IPS-20b (cell line): ENCODE measurements at regions not wholly inside any gene's neighbourhood (a gene's known extent, or its start where the extent isn't known, plus 50 kb on each side); places are given as distances from the start of the nearest gene placed in this dataset.

Source experiments
- H3K27ac ChIP-seq: one replicate; pipeline ENCODE4 v1.5.1; 2013; ENCODE audit warnings: low read length
- H3K27me3 ChIP-seq: 2 replicates; pipeline ENCODE4 v1.6.1; 2013; ENCODE audit warnings: mild to moderate bottlenecking, low read length, inconsistent platforms; ENCODE audit not compliant: insufficient read depth
- H3K36me3 ChIP-seq: 2 replicates; pipeline ENCODE4 v1.6.1; 2013; ENCODE audit warnings: low read depth, mild to moderate bottlenecking, inconsistent platforms, low read length, moderate library complexity; ENCODE audit not compliant: insufficient read depth
- H3K4me1 ChIP-seq: 2 replicates; pipeline ENCODE4 v1.6.1; 2013; ENCODE audit warnings: mild to moderate bottlenecking, control low read depth, inconsistent platforms, low read length, moderate library complexity; ENCODE audit not compliant: insufficient read depth
- H3K4me3 ChIP-seq: 2 replicates; pipeline ENCODE4 v1.5.1; 2013; ENCODE audit warnings: mild to moderate bottlenecking, low read length, inconsistent platforms
- H3K9ac ChIP-seq: 2 replicates; pipeline ENCODE4 v1.6.1; 2013; ENCODE audit warnings: low read depth, mild to moderate bottlenecking, inconsistent platforms, low read length, moderate library complexity
- H3K9me3 ChIP-seq: 2 replicates; pipeline ENCODE4 v1.6.1; 2013; ENCODE audit warnings: mild to moderate bottlenecking, low read depth, low read length, inconsistent platforms; ENCODE audit not compliant: insufficient read depth

GRCh38 chr12:58249610-58250009 lies 308.2 kb downstream of the ATP23 start:
- H3K4me1 ChIP-seq = no peaks in the 10 kb centered on the region
- H3K27ac ChIP-seq = no peak overlapping the region
- no peaks in the 10 kb centered on the region for H3K27me3 ChIP-seq
- H3K4me3 ChIP-seq = no peak overlapping the region
- H3K9ac ChIP-seq = no peak overlapping the region
- H3K36me3 ChIP-seq = no peaks in the 10 kb centered on the region
- H3K9me3 ChIP-seq = no peaks in the 10 kb centered on the region

GRCh38 chr12:58250077-58250476 lies 308.7 kb downstream of the ATP23 start:
- Histone ChIP-seq H3K27me3 (no peaks in the 10 kb centered on the region), H3K9me3 (no peaks in the 10 kb centered on the region), H3K4me1 (no peaks in the 10 kb centered on the region), H3K27ac (no peak overlapping the region), H3K36me3 (no peaks in the 10 kb centered on the region), H3K4me3 (no peak overlapping the region), H3K9ac (no peak overlapping the region)

- no peaks in the 10 kb centered on the region for H3K4me1 ChIP-seq
- no peak overlapping the region for H3K9ac ChIP-seq
- no peak overlapping the region for H3K27ac ChIP-seq
- H3K27me3 ChIP-seq = no peaks in the 10 kb centered on the region
- H3K36me3 ChIP-seq = no peaks in the 10 kb centered on the region
- H3K4me3 ChIP-seq = no peak overlapping the region
- no peaks in the 10 kb centered on the region for H3K9me3 ChIP-seq
These were observed 311.5 kb downstream of the ATP23 start for GRCh38 chr12:58252914-58253313.

DNA sequence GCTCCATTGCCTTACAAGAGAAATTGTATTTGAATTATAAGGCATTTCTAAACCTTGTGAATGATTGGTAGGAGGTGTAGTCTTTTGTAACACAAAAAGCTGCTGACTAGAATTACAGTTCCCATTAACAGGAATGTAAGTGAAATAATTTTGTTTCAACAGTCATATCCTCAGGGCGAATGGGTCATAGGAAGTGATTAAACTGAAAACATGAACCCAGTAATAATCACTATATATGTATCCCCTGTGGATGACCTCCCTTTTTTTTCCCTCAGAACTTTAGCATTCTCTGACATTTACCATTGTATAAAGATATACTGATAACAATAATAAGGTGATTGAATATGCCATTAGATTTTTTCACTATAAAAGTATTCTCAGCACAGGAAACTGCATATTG lies 312.3 kb downstream of the ATP23 start:
- no peak overlapping the region for H3K9ac ChIP-seq

GRCh38 chr12:58254463-58255100 lies 313.2 kb downstream of the ATP23 start:
- Histone ChIP-seq H3K36me3 (no peaks in the 10 kb centered on the region), H3K27me3 (no peaks in the 10 kb centered on the region), H3K27ac (no peak overlapping the region)

More for the DNA sequence above, 312.3 kb downstream of the ATP23 start:
- Histone ChIP-seq H3K4me3 (no peak overlapping the region), H3K9me3 (no peaks in the 10 kb centered on the region), H3K27ac (no peak overlapping the region), H3K4me1 (no peaks in the 10 kb centered on the region), H3K36me3 (no peaks in the 10 kb centered on the region), H3K27me3 (no peaks in the 10 kb centered on the region)

GRCh38 chr12:58262796-58263195 lies 321.4 kb downstream of the ATP23 start:
- Histone ChIP-seq H3K36me3 (no peaks in the 10 kb centered on the region), H3K9me3 (no peaks in the 10 kb centered on the region)

More at GRCh38 chr12:58254463-58255100, 313.2 kb downstream of the ATP23 start:
- H3K9me3 ChIP-seq = no peaks in the 10 kb centered on the region
- no peak overlapping the region for H3K4me3 ChIP-seq
- H3K9ac ChIP-seq = no peak overlapping the region
- no peaks in the 10 kb centered on the region for H3K4me1 ChIP-seq

GRCh38 chr12:58263816-58264215 lies 322.4 kb downstream of the ATP23 start:
- Histone ChIP-seq H3K27ac (no peak overlapping the region), H3K9ac (no peak overlapping the region), H3K36me3 (no peaks in the 10 kb centered on the region), H3K9me3 (no peaks in the 10 kb centered on the region), H3K4me1 (no peaks in the 10 kb centered on the region), H3K4me3 (no peak overlapping the region), H3K27me3 (no peaks in the 10 kb centered on the region)

More at GRCh38 chr12:58262796-58263195, 321.4 kb downstream of the ATP23 start:
- Histone ChIP-seq H3K27me3 (no peaks in the 10 kb centered on the region), H3K27ac (no peak overlapping the region), H3K4me3 (no peak overlapping the region), H3K9ac (no peak overlapping the region), H3K4me1 (no peaks in the 10 kb centered on the region)

DNA sequence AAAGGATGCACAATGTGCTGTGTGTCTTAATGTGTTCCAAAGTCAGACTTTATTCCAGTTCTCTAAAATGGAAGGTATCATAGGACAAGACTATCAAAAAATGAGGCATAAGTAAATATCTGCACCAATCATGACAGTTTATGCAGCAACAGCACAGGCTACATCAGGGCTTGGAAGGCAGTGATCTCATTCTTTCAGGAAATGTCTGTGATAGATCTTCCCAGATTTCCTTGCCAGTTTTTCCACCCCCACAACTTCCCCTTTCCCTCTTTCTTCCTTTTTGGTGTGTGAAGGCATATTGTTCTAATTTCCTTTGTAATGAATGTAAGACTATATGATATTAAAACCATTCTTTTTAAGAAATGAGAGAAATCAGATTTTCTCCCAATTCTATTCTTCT lies 326.7 kb downstream of the ATP23 start:
- Histone ChIP-seq H3K4me1 (no peaks in the 10 kb centered on the region), H3K27ac (no peak overlapping the region), H3K36me3 (no peaks in the 10 kb centered on the region), H3K9me3 (no peaks in the 10 kb centered on the region), H3K4me3 (no peak overlapping the region), H3K9ac (no peak overlapping the region), H3K27me3 (no peaks in the 10 kb centered on the region)

DNA sequence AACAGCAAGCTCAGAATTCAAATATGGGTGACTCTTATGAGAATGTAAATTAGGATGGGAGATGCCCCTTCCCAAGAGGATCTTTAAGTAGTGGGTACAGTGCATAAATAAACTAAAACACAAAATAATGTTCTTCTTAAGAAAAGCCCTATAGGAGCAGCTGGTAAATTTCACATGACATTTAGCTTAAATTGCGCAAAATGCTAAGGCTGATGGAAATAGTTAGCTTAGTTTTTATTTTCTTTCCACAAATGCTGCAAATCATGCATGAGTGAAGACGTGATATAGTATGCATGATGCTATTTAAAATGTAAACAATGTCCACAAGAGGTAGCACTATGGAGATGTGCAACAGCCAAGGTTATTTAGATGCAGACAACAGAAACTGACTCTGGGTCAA lies 328.1 kb downstream of the ATP23 start:
- Histone ChIP-seq H3K9ac (no peak overlapping the region), H3K27ac (no peak overlapping the region), H3K36me3 (no peaks in the 10 kb centered on the region), H3K9me3 (no peaks in the 10 kb centered on the region), H3K4me1 (no peaks in the 10 kb centered on the region), H3K27me3 (no peaks in the 10 kb centered on the region), H3K4me3 (no peak overlapping the region)

DNA sequence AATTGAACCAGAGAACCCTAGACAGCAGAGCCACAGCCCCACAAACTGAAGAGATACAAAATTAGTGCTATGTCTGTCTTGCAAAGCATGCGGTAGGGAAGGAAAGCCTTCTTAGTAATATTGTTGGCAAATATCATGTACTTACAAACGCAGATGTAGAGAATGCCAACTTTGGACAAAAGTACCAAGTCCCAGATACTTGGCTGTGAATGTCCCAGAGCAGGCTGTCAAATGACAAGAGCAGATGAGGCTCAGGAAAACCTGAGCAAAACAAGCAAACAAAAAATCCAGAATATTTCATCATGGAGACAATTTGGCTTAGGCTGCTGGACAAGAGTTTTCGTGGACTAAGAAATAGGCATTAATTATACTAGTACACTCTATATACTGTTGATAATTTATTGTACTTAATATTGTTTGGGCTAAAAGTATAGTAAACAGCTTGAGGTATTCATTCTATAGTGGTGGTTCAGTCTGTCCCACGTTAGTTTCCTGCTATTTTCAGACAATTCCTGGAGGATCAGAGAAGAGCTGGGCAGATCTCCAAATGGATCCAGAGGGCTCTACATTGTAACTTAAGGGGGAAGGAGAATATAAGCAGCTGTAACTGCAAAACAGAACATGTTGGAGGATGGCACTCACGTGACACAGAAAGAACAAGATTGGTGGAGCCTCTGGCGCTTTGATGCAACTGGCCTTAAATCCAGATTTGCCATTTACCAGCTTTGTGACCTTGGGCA lies 329.8 kb downstream of the ATP23 start:
- H3K36me3 ChIP-seq = no peaks in the 10 kb centered on the region
- H3K9ac ChIP-seq = no peak overlapping the region
- peaks cover 2% of the 10 kb centered on the region for H3K9me3 ChIP-seq
- H3K27me3 ChIP-seq = no peaks in the 10 kb centered on the region
- H3K4me1 ChIP-seq = no peaks in the 10 kb centered on the region
- H3K27ac ChIP-seq = no peak overlapping the region
- H3K4me3 ChIP-seq = no peak overlapping the region

DNA sequence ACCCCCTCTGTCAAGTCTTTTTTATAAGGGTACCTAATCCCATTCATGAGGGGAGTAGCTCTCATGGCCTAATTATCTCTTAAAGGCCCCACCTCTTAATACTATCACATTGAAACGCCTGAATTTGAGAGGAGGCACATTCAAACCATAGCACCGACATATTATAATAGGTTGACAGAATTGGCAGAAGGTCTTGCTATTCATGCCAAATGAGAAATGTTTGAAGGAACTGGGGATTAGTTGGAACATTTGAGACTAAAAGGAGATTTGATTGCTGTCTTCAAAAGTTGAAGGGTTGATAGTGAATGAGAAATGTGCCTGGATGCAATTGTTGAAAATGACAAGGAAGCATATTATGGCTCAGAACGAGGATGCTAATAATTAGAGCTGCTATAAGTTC lies 331.1 kb downstream of the ATP23 start:
- Histone ChIP-seq H3K36me3 (no peaks in the 10 kb centered on the region), H3K9ac (no peak overlapping the region)

GRCh38 chr12:58277231-58277630 lies 335.9 kb downstream of the ATP23 start:
- H3K36me3 ChIP-seq = no peaks in the 10 kb centered on the region
- no peak overlapping the region for H3K4me3 ChIP-seq

More for the DNA sequence above, 331.1 kb downstream of the ATP23 start:
- Histone ChIP-seq H3K27me3 (no peaks in the 10 kb centered on the region), H3K4me3 (no peak overlapping the region), H3K4me1 (no peaks in the 10 kb centered on the region), H3K9me3 (peaks cover 15% of the 10 kb centered on the region), H3K27ac (no peak overlapping the region)

More at GRCh38 chr12:58277231-58277630, 335.9 kb downstream of the ATP23 start:
- Histone ChIP-seq H3K27ac (no peak overlapping the region), H3K9me3 (peaks cover 43% of the 10 kb centered on the region), H3K4me1 (no peaks in the 10 kb centered on the region), H3K9ac (no peak overlapping the region), H3K27me3 (no peaks in the 10 kb centered on the region)
